Occipital lobe (tissue), 1 donor: ENCODE measurements at regions not wholly inside any gene's neighbourhood (a gene's known extent, or its start where the extent isn't known, plus 50 kb on each side); places are given as distances from the start of the nearest gene placed in this dataset.

Experiments used
- DNase-seq: peaks from one replicate; lab custom pipeline; 2025; lab: John Stamatoyannopoulos, UW

- no peak for DNase-seq
Observed at GRCh38 chr6:23282252-23283021, 713.1 kb downstream of the HDGFL1 start.

- DNase-seq: no peak
Observed at GRCh38 chr6:23293653-23294052, 724.3 kb downstream of the HDGFL1 start.

GRCh38 chr6:23301556-23301955 lies 732.2 kb downstream of the HDGFL1 start:
- DNase-seq: no peak

GRCh38 chr6:23302514-23302913 lies 733.1 kb downstream of the HDGFL1 start:
- DNase-seq: no peak

GRCh38 chr6:23305325-23305943 lies 736.1 kb downstream of the HDGFL1 start:
- no peak for DNase-seq

- no peak for DNase-seq
Observed at GRCh38 chr6:23306251-23306950, 737.0 kb downstream of the HDGFL1 start.

GRCh38 chr6:23307516-23307915 lies 738.1 kb downstream of the HDGFL1 start:
- no peak for DNase-seq

GRCh38 chr6:23308166-23308565 lies 738.8 kb downstream of the HDGFL1 start:
- DNase-seq: no peak

GRCh38 chr6:23311211-23311610 lies 741.8 kb downstream of the HDGFL1 start:
- no peak for DNase-seq

GRCh38 chr6:23316131-23316530 lies 746.8 kb downstream of the HDGFL1 start:
- DNase-seq: no peak

GRCh38 chr6:23316931-23317330 lies 747.6 kb downstream of the HDGFL1 start:
- no peak for DNase-seq

GRCh38 chr6:23319582-23319981 lies 750.2 kb downstream of the HDGFL1 start:
- no peak for DNase-seq

GRCh38 chr6:23320471-23321015 lies 751.2 kb downstream of the HDGFL1 start:
- DNase-seq: no peak

- DNase-seq: no peak
Observed at GRCh38 chr6:23323897-23324296, 754.5 kb downstream of the HDGFL1 start.

- DNase-seq: no peak
Observed at GRCh38 chr6:23325065-23325464, 755.7 kb downstream of the HDGFL1 start.

- no peak for DNase-seq
Observed at GRCh38 chr6:23327621-23328020, 758.3 kb downstream of the HDGFL1 start.

- no peak for DNase-seq
Observed at GRCh38 chr6:23329086-23329485, 759.7 kb downstream of the HDGFL1 start.

- DNase-seq: no peak
Observed at GRCh38 chr6:23330632-23331031, 761.3 kb downstream of the HDGFL1 start.

- no peak for DNase-seq
Observed at GRCh38 chr6:23334360-23334759, 765.0 kb downstream of the HDGFL1 start.

- no peak for DNase-seq
Observed at GRCh38 chr6:23335894-23336293, 766.5 kb downstream of the HDGFL1 start.

- no peak for DNase-seq
Observed at GRCh38 chr6:23339268-23339667, 769.9 kb downstream of the HDGFL1 start.

GRCh38 chr6:23340271-23340670 lies 770.9 kb downstream of the HDGFL1 start:
- no peak for DNase-seq
